Endothelial cell of umbilical vein (primary cell): ENCODE measurements at regions not wholly inside any gene's neighbourhood (a gene's known extent, or its start where the extent isn't known, plus 50 kb on each side); places are given as distances from the start of the nearest gene placed in this dataset.

Source experiments
- BruUV-seq: library from RNA; stranded (reverse); fragments of 400-500 nt; replicated peaks from 2 replicates; lab custom pipeline; 2021; lab: Mats Ljungman, UMichigan
- CTCF ChIA-PET: fragments of 300-600, 350-600 bp; sonication (Branson Sonifier 250); formaldehyde crosslinking; loops from one replicate; lab custom pipeline; 2021; ENCODE audit warnings: antibody characterized with exemption, inconsistent platforms; lab: Charles Lee
- POLR2A ChIA-PET: fragments of 300-600, 350-600 bp; sonication (Branson Sonifier 250); formaldehyde crosslinking; loops from one replicate; lab custom pipeline; 2021; ENCODE audit warnings: antibody characterized with exemption, inconsistent platforms; lab: Charles Lee
- DNase-seq: peaks from one replicate; pipeline ENCODE4 v3.0.0-alpha.2; 2011; ENCODE audit warnings: low read depth, low spot score
- FAIRE-seq: peaks from 2 replicates; lab custom pipeline; 2011; peaks lifted over from hg19 to GRCh38; lab: Jason Lieb, UNC
- H2AFZ ChIP-seq: 2 replicates; pipeline ENCODE4 v1.6.0; 2012; ENCODE audit warnings: low read depth, low read length, control low read depth, inconsistent platforms
- H3K27ac ChIP-seq: 2 replicates; pipeline ENCODE4 v1.5.1; 2011; ENCODE audit warnings: low read depth, mild to moderate bottlenecking, control low read depth, low read length, moderate library complexity; ENCODE audit not compliant: insufficient read depth
- H3K27me3 ChIP-seq, 2 experiments: 2 replicates each; pipeline versions ENCODE4 v1.6.0 to v1.6.1; 2011; ENCODE audit warnings: low read length in 2 of 2, mixed read lengths in 1 of 2; ENCODE audit not compliant: control insufficient read depth in 2 of 2, insufficient read depth in 2 of 2
- H3K36me3 ChIP-seq, 2 experiments: 2 replicates in 1 of 2; 3 replicates in 1 of 2; pipeline ENCODE4 v1.5.1; 2011; ENCODE audit warnings: low read length in 2 of 2, mild to moderate bottlenecking in 1 of 2, moderate library complexity in 1 of 2; ENCODE audit not compliant: control insufficient read depth in 2 of 2, insufficient read depth in 2 of 2; ENCODE audit errors: extremely low read depth in 1 of 2
- H3K4me1 ChIP-seq: 3 replicates; pipeline ENCODE4 v1.5.1; 2011; ENCODE audit warnings: mild to moderate bottlenecking, low read length; ENCODE audit not compliant: control insufficient read depth, insufficient read depth; ENCODE audit errors: extremely low read depth
- H3K4me2 ChIP-seq: 2 replicates; pipeline ENCODE4 v1.6.1; 2011; ENCODE audit warnings: low read length, control low read depth, mixed read lengths; ENCODE audit not compliant: insufficient read depth
- H3K4me3 ChIP-seq, 3 experiments: fragments of 200-600 bp in 1 of 3; sonication (generic), shearing (Covaris generic) in 1 of 3; replicated peaks in 1 of 3; 2 replicates each; pipeline ENCODE4 v1.5.1; 2011 to 2016; ENCODE audit warnings: control low read depth in 3 of 3, low read length in 3 of 3, mild to moderate bottlenecking in 2 of 3, inconsistent platforms in 1 of 3, low read depth in 1 of 3, moderate library complexity in 1 of 3; ENCODE audit not compliant: insufficient read depth in 1 of 3
- H3K79me2 ChIP-seq: 2 replicates; pipeline ENCODE4 v1.6.0; 2012; ENCODE audit warnings: low read length, inconsistent platforms; ENCODE audit not compliant: control insufficient read depth, insufficient read depth
- H3K9ac ChIP-seq: replicated peaks from 2 replicates; pipeline ENCODE3; 2011; ENCODE audit warnings: low read length, control low read depth; ENCODE audit not compliant: insufficient read depth; ENCODE audit errors: extremely low read depth
- H3K9me1 ChIP-seq: replicated peaks from 3 replicates; pipeline ENCODE4 v1.6.0; 2011; ENCODE audit warnings: mild to moderate bottlenecking, low read length; ENCODE audit not compliant: control insufficient read depth, insufficient read depth; ENCODE audit errors: extremely low read depth
- H3K9me3 ChIP-seq: replicated peaks from 2 replicates; pipeline ENCODE4 v1.5.1; 2012; ENCODE audit warnings: low read length, inconsistent platforms; ENCODE audit not compliant: control insufficient read depth, insufficient read depth
- H4K20me1 ChIP-seq: replicated peaks from 2 replicates; pipeline ENCODE3; 2011; ENCODE audit warnings: mild to moderate bottlenecking, low read length; ENCODE audit not compliant: control insufficient read depth, insufficient read depth; ENCODE audit errors: extremely low read depth
- CTCF ChIP-seq, 2 donors: IDR thresholded peaks; 1 replicate in 1 of 2; 2 replicates in 1 of 2; pipeline ENCODE4 v1.5.1; 2011; ENCODE audit warnings: low read length in 2 of 2, mild to moderate bottlenecking in 2 of 2, moderate library complexity in 2 of 2, control low read depth in 1 of 2, inconsistent platforms in 1 of 2, low read depth in 1 of 2; ENCODE audit not compliant: insufficient read depth in 1 of 2; ENCODE audit errors: extremely low read depth in 1 of 2
- EZH2 ChIP-seq: IDR thresholded peaks from 2 replicates; pipeline ENCODE4 v1.6.1; 2012; ENCODE audit warnings: borderline replicate concordance, low read depth, mild to moderate bottlenecking, moderate library complexity, low read length, inconsistent platforms; ENCODE audit not compliant: severe bottlenecking
- FOS ChIP-seq: IDR thresholded peaks from 2 replicates; pipeline ENCODE4 v1.6.1; 2011; ENCODE audit warnings: mild to moderate bottlenecking, low read length, moderate library complexity, borderline replicate concordance; ENCODE audit not compliant: insufficient read depth
- GATA2 ChIP-seq: IDR thresholded peaks from 2 replicates; pipeline ENCODE4 v1.7.0; 2011; ENCODE audit warnings: low read depth, mild to moderate bottlenecking, moderate library complexity, mixed read lengths, low read length; ENCODE audit not compliant: insufficient read length, insufficient read depth
- JUN ChIP-seq: IDR thresholded peaks from 2 replicates; pipeline ENCODE4 v1.6.1; 2011; ENCODE audit warnings: borderline replicate concordance, low read depth; ENCODE audit not compliant: insufficient read length, insufficient read depth
- MYC ChIP-seq: IDR thresholded peaks from one replicate; pipeline ENCODE4 v1.6.1; 2011; ENCODE audit warnings: mild to moderate bottlenecking, low read depth, low read length
- POLR2A ChIP-seq: IDR thresholded peaks from 2 replicates; pipeline ENCODE4 v1.6.1; 2012; ENCODE audit warnings: low read depth, mild to moderate bottlenecking, control low read depth, low read length
- POLR2AphosphoS5 ChIP-seq: IDR thresholded peaks from 2 replicates; pipeline ENCODE4 v1.6.1; 2012; ENCODE audit warnings: low read depth, mild to moderate bottlenecking, control low read depth, low read length, moderate library complexity; ENCODE audit not compliant: insufficient read depth
- dilution Hi-C: fragments of 300-500 bp; cut with MboI; formaldehyde crosslinking; loops from one replicate; pipeline ENCODE4 v1.15.0; 2019; ENCODE audit warnings: low sequenced_read_pairs; ENCODE audit not compliant: extremely low pct_ligation_motif_present
- intact Hi-C: fragments of 100-400 bp; cut with micrococcal nuclease; formaldehyde crosslinking; loops from one replicate; pipeline ENCODE4 v1.10.0; 2022
- TF ChIP-seq, protein P1 (sequence below): IDR thresholded peaks from 2 replicates; pipeline ENCODE4 v1.6.1; 2011; ENCODE audit not compliant: insufficient read depth, insufficient read length

DNA sequence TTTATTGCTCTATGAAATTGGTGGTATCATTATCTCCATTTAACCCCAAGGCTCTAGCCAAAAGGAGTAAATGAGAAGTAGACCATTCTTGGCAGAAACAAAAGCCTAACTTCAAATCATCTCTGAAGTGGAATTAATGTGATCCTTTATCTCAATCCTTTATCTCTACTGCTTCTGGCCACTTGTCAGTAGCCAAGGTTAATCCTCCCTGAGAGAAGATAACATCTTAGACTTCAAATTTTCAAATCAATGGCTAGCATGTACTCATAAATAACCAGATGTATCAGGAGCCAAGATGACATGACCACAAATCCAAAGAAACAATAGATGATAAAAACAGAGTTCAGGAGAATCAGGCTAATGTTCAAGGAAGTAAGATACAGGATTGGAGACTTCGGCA is 123.1 kb upstream of the RASSF8 start:
- Histone ChIP-seq H3K36me3 (no peaks in the 10 kb centered on the region), H3K79me2 (no peaks in the 10 kb centered on the region), H3K9me1 (no peaks in the 10 kb centered on the region), H3K4me3 (no peak overlapping the region), H3K9me3 (no peaks in the 10 kb centered on the region), H2AFZ (no peak overlapping the region), H3K4me1 (peaks cover 7% of the 10 kb centered on the region), H3K4me2 (no peak overlapping the region), H3K9ac (no peak overlapping the region), H3K27me3 (no peaks in the 10 kb centered on the region), H4K20me1 (no peaks in the 10 kb centered on the region), H3K27ac (no peak overlapping the region)
- intact Hi-C loops: no loop called here
- no peak for FAIRE-seq
- ChIA-PET POLR2A (no interaction called here), CTCF (interaction anchor here (3.4 kb wide), 1 partner anchor 11 kb away, joined by 11 read pairs; no protein-coding TSS in a partner anchor)
- no TSS peak for BruUV-seq
- TF ChIP-seq EZH2 (no peak), FOS (no peak), JUN (no peak), GATA2 (no peak), POLR2A (no peak), CTCF (IDR thresholded peaks at IDR 0.05; ENCODE audit: extremely low read depth in 1 of 2, insufficient read depth in 1 of 2, low read depth in 1 of 2, low read length in 2 of 2) (no peak), POLR2AphosphoS5 (no peak), MYC (no peak)
- TF ChIP-seq, protein P1, sequence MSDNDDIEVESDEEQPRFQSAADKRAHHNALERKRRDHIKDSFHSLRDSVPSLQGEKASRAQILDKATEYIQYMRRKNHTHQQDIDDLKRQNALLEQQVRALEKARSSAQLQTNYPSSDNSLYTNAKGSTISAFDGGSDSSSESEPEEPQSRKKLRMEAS: no peak
- dilution Hi-C loops: no loop called here
- DNase-seq: no peak
